DOHH2 (cell line): ENCODE measurements at regions not wholly inside any gene's neighbourhood (a gene's known extent, or its start where the extent isn't known, plus 50 kb on each side); places are given as distances from the start of the nearest gene placed in this dataset.

Experiments
- EZH2phosphoT487 ChIP-seq: fragments of 200-600 bp; sonication (generic); IDR thresholded peaks from 2 replicates; pipeline ENCODE4 v1.6.1; 2017; ENCODE audit warnings: borderline replicate concordance, mild to moderate bottlenecking, antibody characterized with exemption, low read length, moderate library complexity, mixed read lengths
- TF ChIP-seq, protein P1 (sequence below): fragments of 200-600 bp; sonication (generic); IDR thresholded peaks from one replicate; pipeline ENCODE4 v1.5.1; 2014; ENCODE audit warnings: antibody characterized with exemption, mild to moderate bottlenecking, low read depth, low read length; ENCODE audit not compliant: poor library complexity, severe bottlenecking

GRCh38 chr18:59041819-59042815 is 97.6 kb upstream of the SEC11C start:
- TF ChIP-seq, protein P1, sequence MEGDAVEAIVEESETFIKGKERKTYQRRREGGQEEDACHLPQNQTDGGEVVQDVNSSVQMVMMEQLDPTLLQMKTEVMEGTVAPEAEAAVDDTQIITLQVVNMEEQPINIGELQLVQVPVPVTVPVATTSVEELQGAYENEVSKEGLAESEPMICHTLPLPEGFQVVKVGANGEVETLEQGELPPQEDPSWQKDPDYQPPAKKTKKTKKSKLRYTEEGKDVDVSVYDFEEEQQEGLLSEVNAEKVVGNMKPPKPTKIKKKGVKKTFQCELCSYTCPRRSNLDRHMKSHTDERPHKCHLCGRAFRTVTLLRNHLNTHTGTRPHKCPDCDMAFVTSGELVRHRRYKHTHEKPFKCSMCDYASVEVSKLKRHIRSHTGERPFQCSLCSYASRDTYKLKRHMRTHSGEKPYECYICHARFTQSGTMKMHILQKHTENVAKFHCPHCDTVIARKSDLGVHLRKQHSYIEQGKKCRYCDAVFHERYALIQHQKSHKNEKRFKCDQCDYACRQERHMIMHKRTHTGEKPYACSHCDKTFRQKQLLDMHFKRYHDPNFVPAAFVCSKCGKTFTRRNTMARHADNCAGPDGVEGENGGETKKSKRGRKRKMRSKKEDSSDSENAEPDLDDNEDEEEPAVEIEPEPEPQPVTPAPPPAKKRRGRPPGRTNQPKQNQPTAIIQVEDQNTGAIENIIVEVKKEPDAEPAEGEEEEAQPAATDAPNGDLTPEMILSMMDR = no peak
- TF ChIP-seq EZH2phosphoT487 = no peak
